GM23338 (cell line): ENCODE measurements at regions not wholly inside any gene's neighbourhood (a gene's known extent, or its start where the extent isn't known, plus 50 kb on each side); places are given as distances from the start of the nearest gene placed in this dataset.

Source experiments
- ATAC-seq: fragments of 200-7000 bp; cut with Tn5 transposase; 3 replicates; pipeline ENCODE4 v1.9.1; 2020
- DNase-seq: peaks from one replicate; pipeline ENCODE4 v3.0.0-alpha.2; 2015; ENCODE audit warnings: low spot score
- H2AFZ ChIP-seq: fragments of 200-600 bp; sonication (generic); 2 replicates; pipeline ENCODE4 v1.8.0; 2016; ENCODE audit warnings: antibody characterized with exemption, mild to moderate bottlenecking, moderate library complexity
- H3F3A ChIP-seq: fragments of 200-600 bp; sonication (generic); replicated peaks from 2 replicates; pipeline ENCODE4 v1.8.0; 2017; ENCODE audit warnings: antibody characterized with exemption, mixed run types, low read depth
- H3K27ac ChIP-seq: fragments of 200-600 bp; sonication (generic); 2 replicates; pipeline ENCODE4 v1.6.1; 2016; ENCODE audit warnings: low read depth
- H3K27me3 ChIP-seq: fragments of 200-600 bp; sonication (generic); 2 replicates; pipeline ENCODE4 v1.8.0; 2016; ENCODE audit warnings: mild to moderate bottlenecking, mixed run types, moderate library complexity; ENCODE audit not compliant: insufficient read depth
- H3K36me3 ChIP-seq: fragments of 200-600 bp; sonication (generic); 2 replicates; pipeline ENCODE4 v1.8.0; 2016; ENCODE audit warnings: mild to moderate bottlenecking; ENCODE audit not compliant: insufficient read depth
- H3K4me1 ChIP-seq: fragments of 200-600 bp; sonication (generic); 2 replicates; pipeline ENCODE4 v1.8.0; 2016; ENCODE audit warnings: mild to moderate bottlenecking, moderate library complexity; ENCODE audit not compliant: insufficient read depth
- H3K4me2 ChIP-seq: fragments of 200-600 bp; sonication (generic); 2 replicates; pipeline ENCODE4 v1.7.1; 2017; ENCODE audit warnings: mixed run types
- H3K4me3 ChIP-seq: fragments of 200-600 bp; sonication (generic); 2 replicates; pipeline ENCODE4 v1.6.1; 2016; ENCODE audit warnings: mixed run types
- H3K79me2 ChIP-seq: fragments of 200-600 bp; sonication (generic); replicated peaks from 2 replicates; pipeline ENCODE4 v1.8.0; 2017; ENCODE audit warnings: mild to moderate bottlenecking; ENCODE audit not compliant: insufficient read depth
- H3K9me2 ChIP-seq: fragments of 200-600 bp; sonication (generic); 2 replicates; pipeline ENCODE4 v1.8.0; 2017; ENCODE audit not compliant: insufficient read depth
- H4K20me1 ChIP-seq: fragments of 200-600 bp; sonication (generic); replicated peaks from 2 replicates; pipeline ENCODE4 v1.8.0; 2017; ENCODE audit warnings: mild to moderate bottlenecking; ENCODE audit not compliant: insufficient read depth
- H3K27ac Mint-ChIP-seq: 2 replicates; pipeline ENCODE4 v1.8.0; 2020; ENCODE audit warnings: inconsistent platforms, mild to moderate bottlenecking, moderate library complexity, mixed read lengths
- H3K27me3 Mint-ChIP-seq: 3 replicates; pipeline ENCODE4 v1.8.0; 2022; ENCODE audit warnings: low read depth, mild to moderate bottlenecking, moderate library complexity, mixed read lengths, inconsistent platforms; ENCODE audit not compliant: insufficient read depth, poor library complexity
- H3K36me3 Mint-ChIP-seq: 3 replicates; pipeline ENCODE4 v1.8.0; 2021; ENCODE audit warnings: low read depth, mild to moderate bottlenecking, inconsistent platforms, moderate library complexity, mixed read lengths
- H3K4me1 Mint-ChIP-seq: 3 replicates; pipeline ENCODE4 v1.8.0; 2020; ENCODE audit warnings: mild to moderate bottlenecking, inconsistent platforms, mixed read lengths
- H3K4me3 Mint-ChIP-seq: 3 replicates; pipeline ENCODE4 v1.8.0; 2021; ENCODE audit warnings: moderate library complexity, mild to moderate bottlenecking, inconsistent platforms, mixed read lengths
- H3K9me3 Mint-ChIP-seq: 3 replicates; pipeline ENCODE4 v1.8.0; 2020; ENCODE audit warnings: moderate library complexity, mild to moderate bottlenecking, inconsistent platforms, mixed read lengths
- CREB1 ChIP-seq: fragments of 250-450 bp; sonication (Bioruptor Pico); IDR thresholded peaks from 2 replicates; pipeline ENCODE4 v1.5.0; 2020; ENCODE audit warnings: low read depth, mild to moderate bottlenecking, moderate library complexity
- CTCF ChIP-seq, 2 experiments: fragments of 200-600 bp in 1 of 2; sonication (generic) in 1 of 2; conservative IDR thresholded peaks; 2 replicates each; pipeline versions ENCODE4 v1.5.1 to v1.6.1; 2016 to 2017; ENCODE audit warnings: antibody characterized with exemption in 2 of 2, low read depth in 2 of 2, mild to moderate bottlenecking in 2 of 2, moderate library complexity in 1 of 2
- EZH2phosphoT487 ChIP-seq: fragments of 200-600 bp; sonication (generic); IDR thresholded peaks from one replicate; pipeline ENCODE4 v1.8.1; 2018; ENCODE audit warnings: antibody characterized with exemption; ENCODE audit not compliant: unreplicated experiment
- JUNB ChIP-seq: IDR thresholded peaks from one replicate; pipeline ENCODE4 v1.6.1; 2016; ENCODE audit warnings: antibody characterized with exemption; ENCODE audit not compliant: unreplicated experiment
- NANOG ChIP-seq: IDR thresholded peaks from 2 replicates; pipeline ENCODE4 v1.6.1; 2016; ENCODE audit warnings: antibody characterized with exemption, borderline replicate concordance
- POLR2AphosphoS5 ChIP-seq: IDR thresholded peaks from 2 replicates; pipeline ENCODE4 v1.6.1; 2016; ENCODE audit warnings: antibody characterized with exemption, low read depth
- STAT1 ChIP-seq: IDR thresholded peaks from one replicate; pipeline ENCODE4 v1.6.1; 2016; ENCODE audit warnings: antibody characterized with exemption; ENCODE audit not compliant: unreplicated experiment
- ZNF114 ChIP-seq: fragments of 250-450 bp; sonication (Bioruptor Pico); IDR thresholded peaks from 2 replicates; pipeline ENCODE4 v1.5.0; 2020; ENCODE audit warnings: mild to moderate bottlenecking, moderate library complexity
- ZNF462 ChIP-seq: fragments of 250-450 bp; sonication (Bioruptor Pico); IDR thresholded peaks from 2 replicates; pipeline ENCODE4 v1.5.0; 2020; ENCODE audit warnings: mild to moderate bottlenecking, moderate library complexity

GRCh38 chr4:45199736-45200135 is 473.4 kb upstream of the GNPDA2 start (continued):
- TF ChIP-seq ZNF462 (CRISPR knock-in tag) (no peak), CTCF (conservative IDR thresholded peaks at IDR 0.05; ENCODE audit: low read depth in 2 of 2) (no peak), POLR2AphosphoS5 (no peak), STAT1 (no peak), ZNF114 (CRISPR knock-in tag) (no peak), EZH2phosphoT487 (no peak)

GRCh38 chr4:45188501-45188900 is 462.1 kb upstream of the GNPDA2 start:
- Histone ChIP-seq H3K27me3 (no peaks in the 10 kb centered on the region), H3K36me3 (no peaks in the 10 kb centered on the region), H3F3A (no peaks in the 10 kb centered on the region), H3K27ac (no peak overlapping the region), H3K79me2 (no peaks in the 10 kb centered on the region), H3K9me2 (no peaks in the 10 kb centered on the region), H3K4me1 (no peaks in the 10 kb centered on the region), H3K4me3 (no peak overlapping the region), H3K4me2 (no peak overlapping the region), H4K20me1 (no peaks in the 10 kb centered on the region), H2AFZ (no peak overlapping the region)
- Mint-ChIP-seq H3K4me1 (no peaks in the 10 kb centered on the region), H3K36me3 (no peaks in the 10 kb centered on the region; the same call in 2 of the 3 replicates), H3K4me3 (no peak overlapping the region), H3K27me3 (peaks cover 2% of the 10 kb centered on the region), H3K9me3 (peaks cover 63% of the 10 kb centered on the region), H3K27ac (no peak overlapping the region)
- DNase-seq (no peak), ATAC-seq (no peak)
- TF ChIP-seq JUNB (no peak), EZH2phosphoT487 (no peak), POLR2AphosphoS5 (no peak), CTCF (conservative IDR thresholded peaks at IDR 0.05; ENCODE audit: low read depth in 2 of 2) (no peak), NANOG (no peak), ZNF114 (CRISPR knock-in tag) (no peak), CREB1 (CRISPR knock-in tag) (no peak)
